GM23338 (cell line): ENCODE measurements at regions not wholly inside any gene's neighbourhood (a gene's known extent, or its start where the extent isn't known, plus 50 kb on each side); places are given as distances from the start of the nearest gene placed in this dataset.

Experiments
- ATAC-seq: fragments of 200-7000 bp; cut with Tn5 transposase; 3 replicates; pipeline ENCODE4 v1.9.1; 2020
- DNase-seq: peaks from one replicate; pipeline ENCODE4 v3.0.0-alpha.2; 2015; ENCODE audit warnings: low spot score
- H2AFZ ChIP-seq: fragments of 200-600 bp; sonication (generic); 2 replicates; pipeline ENCODE4 v1.8.0; 2016; ENCODE audit warnings: antibody characterized with exemption, mild to moderate bottlenecking, moderate library complexity
- H3F3A ChIP-seq: fragments of 200-600 bp; sonication (generic); replicated peaks from 2 replicates; pipeline ENCODE4 v1.8.0; 2017; ENCODE audit warnings: antibody characterized with exemption, mixed run types, low read depth
- H3K27ac ChIP-seq: fragments of 200-600 bp; sonication (generic); 2 replicates; pipeline ENCODE4 v1.6.1; 2016; ENCODE audit warnings: low read depth
- H3K27me3 ChIP-seq: fragments of 200-600 bp; sonication (generic); 2 replicates; pipeline ENCODE4 v1.8.0; 2016; ENCODE audit warnings: mild to moderate bottlenecking, mixed run types, moderate library complexity; ENCODE audit not compliant: insufficient read depth
- H3K36me3 ChIP-seq: fragments of 200-600 bp; sonication (generic); 2 replicates; pipeline ENCODE4 v1.8.0; 2016; ENCODE audit warnings: mild to moderate bottlenecking; ENCODE audit not compliant: insufficient read depth
- H3K4me1 ChIP-seq: fragments of 200-600 bp; sonication (generic); 2 replicates; pipeline ENCODE4 v1.8.0; 2016; ENCODE audit warnings: mild to moderate bottlenecking, moderate library complexity; ENCODE audit not compliant: insufficient read depth
- H3K4me2 ChIP-seq: fragments of 200-600 bp; sonication (generic); 2 replicates; pipeline ENCODE4 v1.7.1; 2017; ENCODE audit warnings: mixed run types
- H3K4me3 ChIP-seq: fragments of 200-600 bp; sonication (generic); 2 replicates; pipeline ENCODE4 v1.6.1; 2016; ENCODE audit warnings: mixed run types
- H3K79me2 ChIP-seq: fragments of 200-600 bp; sonication (generic); replicated peaks from 2 replicates; pipeline ENCODE4 v1.8.0; 2017; ENCODE audit warnings: mild to moderate bottlenecking; ENCODE audit not compliant: insufficient read depth
- H3K9me2 ChIP-seq: fragments of 200-600 bp; sonication (generic); 2 replicates; pipeline ENCODE4 v1.8.0; 2017; ENCODE audit not compliant: insufficient read depth
- H4K20me1 ChIP-seq: fragments of 200-600 bp; sonication (generic); replicated peaks from 2 replicates; pipeline ENCODE4 v1.8.0; 2017; ENCODE audit warnings: mild to moderate bottlenecking; ENCODE audit not compliant: insufficient read depth
- H3K27ac Mint-ChIP-seq: 2 replicates; pipeline ENCODE4 v1.8.0; 2020; ENCODE audit warnings: inconsistent platforms, mild to moderate bottlenecking, moderate library complexity, mixed read lengths
- H3K27me3 Mint-ChIP-seq: 3 replicates; pipeline ENCODE4 v1.8.0; 2022; ENCODE audit warnings: low read depth, mild to moderate bottlenecking, moderate library complexity, mixed read lengths, inconsistent platforms; ENCODE audit not compliant: insufficient read depth, poor library complexity
- H3K36me3 Mint-ChIP-seq: 3 replicates; pipeline ENCODE4 v1.8.0; 2021; ENCODE audit warnings: low read depth, mild to moderate bottlenecking, inconsistent platforms, moderate library complexity, mixed read lengths
- H3K4me1 Mint-ChIP-seq: 3 replicates; pipeline ENCODE4 v1.8.0; 2020; ENCODE audit warnings: mild to moderate bottlenecking, inconsistent platforms, mixed read lengths
- H3K4me3 Mint-ChIP-seq: 3 replicates; pipeline ENCODE4 v1.8.0; 2021; ENCODE audit warnings: moderate library complexity, mild to moderate bottlenecking, inconsistent platforms, mixed read lengths
- H3K9me3 Mint-ChIP-seq: 3 replicates; pipeline ENCODE4 v1.8.0; 2020; ENCODE audit warnings: moderate library complexity, mild to moderate bottlenecking, inconsistent platforms, mixed read lengths
- CREB1 ChIP-seq: fragments of 250-450 bp; sonication (Bioruptor Pico); IDR thresholded peaks from 2 replicates; pipeline ENCODE4 v1.5.0; 2020; ENCODE audit warnings: low read depth, mild to moderate bottlenecking, moderate library complexity
- EZH2 ChIP-seq: fragments of 200-600 bp; sonication (generic); IDR thresholded peaks from one replicate; pipeline ENCODE4 v1.8.0; 2017; ENCODE audit warnings: antibody characterized with exemption, mild to moderate bottlenecking, low read depth; ENCODE audit not compliant: unreplicated experiment
- EZH2phosphoT487 ChIP-seq: fragments of 200-600 bp; sonication (generic); IDR thresholded peaks from one replicate; pipeline ENCODE4 v1.8.1; 2018; ENCODE audit warnings: antibody characterized with exemption; ENCODE audit not compliant: unreplicated experiment
- JUNB ChIP-seq: IDR thresholded peaks from one replicate; pipeline ENCODE4 v1.6.1; 2016; ENCODE audit warnings: antibody characterized with exemption; ENCODE audit not compliant: unreplicated experiment
- NANOG ChIP-seq: IDR thresholded peaks from 2 replicates; pipeline ENCODE4 v1.6.1; 2016; ENCODE audit warnings: antibody characterized with exemption, borderline replicate concordance
- POLR2AphosphoS5 ChIP-seq: IDR thresholded peaks from 2 replicates; pipeline ENCODE4 v1.6.1; 2016; ENCODE audit warnings: antibody characterized with exemption, low read depth
- STAT1 ChIP-seq: IDR thresholded peaks from one replicate; pipeline ENCODE4 v1.6.1; 2016; ENCODE audit warnings: antibody characterized with exemption; ENCODE audit not compliant: unreplicated experiment
- ZNF114 ChIP-seq: fragments of 250-450 bp; sonication (Bioruptor Pico); IDR thresholded peaks from 2 replicates; pipeline ENCODE4 v1.5.0; 2020; ENCODE audit warnings: mild to moderate bottlenecking, moderate library complexity
- ZNF331 ChIP-seq: fragments of 250-450 bp; sonication (Bioruptor Pico); IDR thresholded peaks from 2 replicates; pipeline ENCODE4 v1.5.0; 2020; ENCODE audit warnings: low read depth, mild to moderate bottlenecking, moderate library complexity
- TF ChIP-seq, protein P1 (sequence below): fragments of 250-450 bp; sonication (Bioruptor Pico); IDR thresholded peaks from 2 replicates; pipeline ENCODE4 v1.5.0; 2020; ENCODE audit warnings: mild to moderate bottlenecking, moderate library complexity
- TF ChIP-seq, protein P2 (sequence below): IDR thresholded peaks from 2 replicates; pipeline ENCODE4 v1.6.1; 2016; ENCODE audit warnings: antibody characterized with exemption
- TF ChIP-seq, protein P3 (sequence below), 2 experiments: fragments of 200-600 bp in 1 of 2; sonication (generic) in 1 of 2; conservative IDR thresholded peaks; 2 replicates each; pipeline versions ENCODE4 v1.5.1 to v1.6.1; 2016 to 2017; ENCODE audit warnings: antibody characterized with exemption in 2 of 2, low read depth in 2 of 2, mild to moderate bottlenecking in 2 of 2, moderate library complexity in 1 of 2
- TF ChIP-seq, protein P4 (sequence below): IDR thresholded peaks from one replicate; pipeline ENCODE4 v1.6.1; 2018; ENCODE audit warnings: antibody characterized with exemption; ENCODE audit not compliant: unreplicated experiment

DNA sequence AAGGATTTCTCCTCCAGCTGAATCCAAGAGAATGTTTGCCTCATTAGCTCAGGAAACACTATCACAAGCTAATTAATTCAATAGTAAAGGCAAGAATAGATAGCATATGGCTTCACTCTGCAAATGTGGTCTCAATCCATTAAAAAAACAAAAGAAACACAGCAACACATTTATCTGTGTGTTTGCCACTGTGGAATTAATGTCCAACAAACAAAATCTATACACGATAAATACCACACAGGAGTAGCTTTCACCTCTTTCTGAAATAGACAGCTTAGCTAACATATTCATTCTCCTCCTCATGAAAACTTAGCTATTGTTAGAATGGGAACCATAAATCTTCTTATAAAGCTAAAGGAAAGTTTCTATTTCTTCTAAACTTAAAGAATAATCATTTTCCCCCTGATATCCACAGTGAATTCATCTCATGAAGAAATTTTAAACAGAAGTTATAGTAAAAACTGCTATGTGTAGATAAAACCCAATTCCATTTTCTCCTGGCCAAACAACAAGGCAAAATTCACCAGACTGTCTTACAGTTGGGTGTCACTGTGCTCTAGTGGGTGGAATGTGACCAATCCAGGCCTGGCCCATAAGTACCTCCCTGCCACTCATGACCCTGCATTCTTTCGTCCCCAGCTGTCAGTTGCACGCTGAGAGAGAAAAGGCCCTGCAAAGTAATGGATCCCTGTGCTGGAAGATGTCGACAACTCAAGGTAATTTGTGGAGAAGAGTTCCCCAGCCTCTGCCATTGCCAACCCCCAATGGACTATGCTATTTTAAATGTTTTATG, 92.9 kb upstream of the NRSN1 start:
- H3K27ac ChIP-seq, result no peak overlapping the region
- no peak for DNase-seq
- no peak for ATAC-seq

More for the DNA sequence above, 92.9 kb upstream of the NRSN1 start:
- Histone ChIP-seq H3F3A (no peaks in the 10 kb centered on the region), H3K4me2 (no peak overlapping the region), H3K79me2 (no peaks in the 10 kb centered on the region), H3K4me1 (no peaks in the 10 kb centered on the region), H2AFZ (no peak overlapping the region), H3K4me3 (no peak overlapping the region), H3K9me2 (0 out of 2 replicates have a peak, but pooled peaks cover 5% of the 10 kb centered on the region), H3K27me3 (no peaks in the 10 kb centered on the region), H4K20me1 (no peaks in the 10 kb centered on the region), H3K36me3 (no peaks in the 10 kb centered on the region)
- H3K27me3 Mint-ChIP-seq, result peaks cover 4% of the 10 kb centered on the region
- H3K9me3 Mint-ChIP-seq, result peaks cover 12% of the 10 kb centered on the region; the same call in 2 of the 3 replicates
- H3K4me1 Mint-ChIP-seq, result 0 out of 3 replicates have a peak, but pooled peaks cover 2% of the 10 kb centered on the region
- no peak overlapping the region for H3K4me3 Mint-ChIP-seq
- no peak for TF ChIP-seq ZNF114
- no peak for TF ChIP-seq EZH2phosphoT487
- TF ChIP-seq, protein P1, sequence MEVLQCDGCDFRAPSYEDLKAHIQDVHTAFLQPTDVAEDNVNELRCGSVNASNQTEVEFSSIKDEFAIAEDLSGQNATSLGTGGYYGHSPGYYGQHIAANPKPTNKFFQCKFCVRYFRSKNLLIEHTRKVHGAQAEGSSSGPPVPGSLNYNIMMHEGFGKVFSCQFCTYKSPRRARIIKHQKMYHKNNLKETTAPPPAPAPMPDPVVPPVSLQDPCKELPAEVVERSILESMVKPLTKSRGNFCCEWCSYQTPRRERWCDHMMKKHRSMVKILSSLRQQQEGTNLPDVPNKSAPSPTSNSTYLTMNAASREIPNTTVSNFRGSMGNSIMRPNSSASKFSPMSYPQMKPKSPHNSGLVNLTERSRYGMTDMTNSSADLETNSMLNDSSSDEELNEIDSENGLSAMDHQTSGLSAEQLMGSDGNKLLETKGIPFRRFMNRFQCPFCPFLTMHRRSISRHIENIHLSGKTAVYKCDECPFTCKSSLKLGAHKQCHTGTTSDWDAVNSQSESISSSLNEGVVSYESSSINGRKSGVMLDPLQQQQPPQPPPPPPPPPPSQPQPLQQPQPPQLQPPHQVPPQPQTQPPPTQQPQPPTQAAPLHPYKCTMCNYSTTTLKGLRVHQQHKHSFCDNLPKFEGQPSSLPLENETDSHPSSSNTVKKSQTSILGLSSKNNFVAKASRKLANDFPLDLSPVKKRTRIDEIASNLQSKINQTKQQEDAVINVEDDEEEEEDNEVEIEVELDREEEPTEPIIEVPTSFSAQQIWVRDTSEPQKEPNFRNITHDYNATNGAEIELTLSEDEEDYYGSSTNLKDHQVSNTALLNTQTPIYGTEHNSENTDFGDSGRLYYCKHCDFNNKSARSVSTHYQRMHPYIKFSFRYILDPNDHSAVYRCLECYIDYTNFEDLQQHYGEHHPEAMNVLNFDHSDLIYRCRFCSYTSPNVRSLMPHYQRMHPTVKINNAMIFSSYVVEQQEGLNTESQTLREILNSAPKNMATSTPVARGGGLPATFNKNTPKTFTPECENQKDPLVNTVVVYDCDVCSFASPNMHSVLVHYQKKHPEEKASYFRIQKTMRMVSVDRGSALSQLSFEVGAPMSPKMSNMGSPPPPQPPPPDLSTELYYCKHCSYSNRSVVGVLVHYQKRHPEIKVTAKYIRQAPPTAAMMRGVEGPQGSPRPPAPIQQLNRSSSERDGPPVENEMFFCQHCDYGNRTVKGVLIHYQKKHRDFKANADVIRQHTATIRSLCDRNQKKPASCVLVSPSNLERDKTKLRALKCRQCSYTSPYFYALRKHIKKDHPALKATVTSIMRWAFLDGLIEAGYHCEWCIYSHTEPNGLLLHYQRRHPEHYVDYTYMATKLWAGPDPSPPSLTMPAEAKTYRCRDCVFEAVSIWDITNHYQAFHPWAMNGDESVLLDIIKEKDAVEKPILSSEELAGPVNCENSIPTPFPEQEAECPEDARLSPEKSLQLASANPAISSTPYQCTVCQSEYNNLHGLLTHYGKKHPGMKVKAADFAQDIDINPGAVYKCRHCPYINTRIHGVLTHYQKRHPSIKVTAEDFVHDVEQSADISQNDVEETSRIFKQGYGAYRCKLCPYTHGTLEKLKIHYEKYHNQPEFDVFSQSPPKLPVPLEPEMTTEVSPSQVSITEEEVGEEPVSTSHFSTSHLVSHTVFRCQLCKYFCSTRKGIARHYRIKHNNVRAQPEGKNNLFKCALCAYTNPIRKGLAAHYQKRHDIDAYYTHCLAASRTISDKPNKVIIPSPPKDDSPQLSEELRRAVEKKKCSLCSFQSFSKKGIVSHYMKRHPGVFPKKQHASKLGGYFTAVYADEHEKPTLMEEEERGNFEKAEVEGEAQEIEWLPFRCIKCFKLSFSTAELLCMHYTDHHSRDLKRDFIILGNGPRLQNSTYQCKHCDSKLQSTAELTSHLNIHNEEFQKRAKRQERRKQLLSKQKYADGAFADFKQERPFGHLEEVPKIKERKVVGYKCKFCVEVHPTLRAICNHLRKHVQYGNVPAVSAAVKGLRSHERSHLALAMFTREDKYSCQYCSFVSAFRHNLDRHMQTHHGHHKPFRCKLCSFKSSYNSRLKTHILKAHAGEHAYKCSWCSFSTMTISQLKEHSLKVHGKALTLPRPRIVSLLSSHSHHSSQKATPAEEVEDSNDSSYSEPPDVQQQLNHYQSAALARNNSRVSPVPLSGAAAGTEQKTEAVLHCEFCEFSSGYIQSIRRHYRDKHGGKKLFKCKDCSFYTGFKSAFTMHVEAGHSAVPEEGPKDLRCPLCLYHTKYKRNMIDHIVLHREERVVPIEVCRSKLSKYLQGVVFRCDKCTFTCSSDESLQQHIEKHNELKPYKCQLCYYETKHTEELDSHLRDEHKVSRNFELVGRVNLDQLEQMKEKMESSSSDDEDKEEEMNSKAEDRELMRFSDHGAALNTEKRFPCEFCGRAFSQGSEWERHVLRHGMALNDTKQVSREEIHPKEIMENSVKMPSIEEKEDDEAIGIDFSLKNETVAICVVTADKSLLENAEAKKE (CRISPR knock-in tag), result no peak
- no peak for TF ChIP-seq STAT1
- TF ChIP-seq CREB1 (CRISPR knock-in tag), result no peak
- TF ChIP-seq, protein P2, sequence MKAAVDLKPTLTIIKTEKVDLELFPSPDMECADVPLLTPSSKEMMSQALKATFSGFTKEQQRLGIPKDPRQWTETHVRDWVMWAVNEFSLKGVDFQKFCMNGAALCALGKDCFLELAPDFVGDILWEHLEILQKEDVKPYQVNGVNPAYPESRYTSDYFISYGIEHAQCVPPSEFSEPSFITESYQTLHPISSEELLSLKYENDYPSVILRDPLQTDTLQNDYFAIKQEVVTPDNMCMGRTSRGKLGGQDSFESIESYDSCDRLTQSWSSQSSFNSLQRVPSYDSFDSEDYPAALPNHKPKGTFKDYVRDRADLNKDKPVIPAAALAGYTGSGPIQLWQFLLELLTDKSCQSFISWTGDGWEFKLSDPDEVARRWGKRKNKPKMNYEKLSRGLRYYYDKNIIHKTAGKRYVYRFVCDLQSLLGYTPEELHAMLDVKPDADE, result no peak
- TF ChIP-seq EZH2, result no peak
- TF ChIP-seq, protein P3, sequence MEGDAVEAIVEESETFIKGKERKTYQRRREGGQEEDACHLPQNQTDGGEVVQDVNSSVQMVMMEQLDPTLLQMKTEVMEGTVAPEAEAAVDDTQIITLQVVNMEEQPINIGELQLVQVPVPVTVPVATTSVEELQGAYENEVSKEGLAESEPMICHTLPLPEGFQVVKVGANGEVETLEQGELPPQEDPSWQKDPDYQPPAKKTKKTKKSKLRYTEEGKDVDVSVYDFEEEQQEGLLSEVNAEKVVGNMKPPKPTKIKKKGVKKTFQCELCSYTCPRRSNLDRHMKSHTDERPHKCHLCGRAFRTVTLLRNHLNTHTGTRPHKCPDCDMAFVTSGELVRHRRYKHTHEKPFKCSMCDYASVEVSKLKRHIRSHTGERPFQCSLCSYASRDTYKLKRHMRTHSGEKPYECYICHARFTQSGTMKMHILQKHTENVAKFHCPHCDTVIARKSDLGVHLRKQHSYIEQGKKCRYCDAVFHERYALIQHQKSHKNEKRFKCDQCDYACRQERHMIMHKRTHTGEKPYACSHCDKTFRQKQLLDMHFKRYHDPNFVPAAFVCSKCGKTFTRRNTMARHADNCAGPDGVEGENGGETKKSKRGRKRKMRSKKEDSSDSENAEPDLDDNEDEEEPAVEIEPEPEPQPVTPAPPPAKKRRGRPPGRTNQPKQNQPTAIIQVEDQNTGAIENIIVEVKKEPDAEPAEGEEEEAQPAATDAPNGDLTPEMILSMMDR (conservative IDR thresholded peaks at IDR 0.05; ENCODE audit: low read depth in 2 of 2), result no peak
- TF ChIP-seq, protein P4, sequence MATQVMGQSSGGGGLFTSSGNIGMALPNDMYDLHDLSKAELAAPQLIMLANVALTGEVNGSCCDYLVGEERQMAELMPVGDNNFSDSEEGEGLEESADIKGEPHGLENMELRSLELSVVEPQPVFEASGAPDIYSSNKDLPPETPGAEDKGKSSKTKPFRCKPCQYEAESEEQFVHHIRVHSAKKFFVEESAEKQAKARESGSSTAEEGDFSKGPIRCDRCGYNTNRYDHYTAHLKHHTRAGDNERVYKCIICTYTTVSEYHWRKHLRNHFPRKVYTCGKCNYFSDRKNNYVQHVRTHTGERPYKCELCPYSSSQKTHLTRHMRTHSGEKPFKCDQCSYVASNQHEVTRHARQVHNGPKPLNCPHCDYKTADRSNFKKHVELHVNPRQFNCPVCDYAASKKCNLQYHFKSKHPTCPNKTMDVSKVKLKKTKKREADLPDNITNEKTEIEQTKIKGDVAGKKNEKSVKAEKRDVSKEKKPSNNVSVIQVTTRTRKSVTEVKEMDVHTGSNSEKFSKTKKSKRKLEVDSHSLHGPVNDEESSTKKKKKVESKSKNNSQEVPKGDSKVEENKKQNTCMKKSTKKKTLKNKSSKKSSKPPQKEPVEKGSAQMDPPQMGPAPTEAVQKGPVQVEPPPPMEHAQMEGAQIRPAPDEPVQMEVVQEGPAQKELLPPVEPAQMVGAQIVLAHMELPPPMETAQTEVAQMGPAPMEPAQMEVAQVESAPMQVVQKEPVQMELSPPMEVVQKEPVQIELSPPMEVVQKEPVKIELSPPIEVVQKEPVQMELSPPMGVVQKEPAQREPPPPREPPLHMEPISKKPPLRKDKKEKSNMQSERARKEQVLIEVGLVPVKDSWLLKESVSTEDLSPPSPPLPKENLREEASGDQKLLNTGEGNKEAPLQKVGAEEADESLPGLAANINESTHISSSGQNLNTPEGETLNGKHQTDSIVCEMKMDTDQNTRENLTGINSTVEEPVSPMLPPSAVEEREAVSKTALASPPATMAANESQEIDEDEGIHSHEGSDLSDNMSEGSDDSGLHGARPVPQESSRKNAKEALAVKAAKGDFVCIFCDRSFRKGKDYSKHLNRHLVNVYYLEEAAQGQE, result no peak
- no peak for TF ChIP-seq JUNB
- no peak for TF ChIP-seq POLR2AphosphoS5
- TF ChIP-seq ZNF331 (CRISPR knock-in tag), result no peak
- TF ChIP-seq NANOG, result no peak
- peaks cover 12% of the 10 kb centered on the region; the same call in 2 of the 3 replicates for H3K36me3 Mint-ChIP-seq
- no peak overlapping the region for H3K27ac Mint-ChIP-seq
